Mononuclear cell (primary cell): ENCODE measurements at regions not wholly inside any gene's neighbourhood (a gene's known extent, or its start where the extent isn't known, plus 50 kb on each side); places are given as distances from the start of the nearest gene placed in this dataset.
"Not testable (repeated sequence)": the region's sequence is repeated elsewhere in the genome, so short reads cannot be mapped to it uniquely, and the experiment has no call there.

Experiments
- H3K27me3 ChIP-seq: 2 replicates; pipeline ENCODE4 v1.6.0; 2011; ENCODE audit warnings: low read length, control low read depth; ENCODE audit not compliant: insufficient read depth
- H3K4me1 ChIP-seq: 2 replicates; pipeline ENCODE4 v1.5.1; 2011; ENCODE audit warnings: mild to moderate bottlenecking, low read length, control low read depth; ENCODE audit not compliant: insufficient read depth
- H3K4me3 ChIP-seq: 2 replicates; pipeline ENCODE4 v1.5.1; 2011; ENCODE audit warnings: mild to moderate bottlenecking, low read length, moderate library complexity
- H3K9me3 ChIP-seq: 2 replicates; pipeline ENCODE4 v1.5.1; 2011; ENCODE audit warnings: low read depth, mild to moderate bottlenecking, control low read depth, low read length

GRCh38 chr13:44051405-44051804, 171.7 kb downstream of the LACC1 start:
- no peak overlapping the region for H3K4me3 ChIP-seq
- H3K27me3 ChIP-seq: peaks cover 3% of the 10 kb centered on the region
- H3K9me3 ChIP-seq: no peaks in the 10 kb centered on the region
- H3K4me1 ChIP-seq: no peaks in the 10 kb centered on the region

GRCh38 chr13:44051918-44052675, 172.4 kb downstream of the LACC1 start:
- Histone ChIP-seq H3K4me3 (no peak overlapping the region), H3K9me3 (no peaks in the 10 kb centered on the region), H3K27me3 (peaks cover 2% of the 10 kb centered on the region), H3K4me1 (no peaks in the 10 kb centered on the region)

GRCh38 chr13:44052780-44053184, 173.1 kb downstream of the LACC1 start:
- H3K4me1 ChIP-seq: no peaks in the 10 kb centered on the region
- H3K4me3 ChIP-seq: no peak overlapping the region
- H3K27me3 ChIP-seq: no peaks in the 10 kb centered on the region
- no peaks in the 10 kb centered on the region for H3K9me3 ChIP-seq

GRCh38 chr13:44053208-44053607, 173.5 kb downstream of the LACC1 start:
- Histone ChIP-seq H3K27me3 (no peaks in the 10 kb centered on the region), H3K9me3 (no peaks in the 10 kb centered on the region), H3K4me1 (no peaks in the 10 kb centered on the region), H3K4me3 (no peak overlapping the region)

- H3K4me1 ChIP-seq: no peaks in the 10 kb centered on the region
- H3K27me3 ChIP-seq: no peaks in the 10 kb centered on the region
- H3K9me3 ChIP-seq: no peaks in the 10 kb centered on the region
- no peak overlapping the region for H3K4me3 ChIP-seq
These were observed 174.8 kb downstream of the LACC1 start for GRCh38 chr13:44054525-44054924.

- not testable (repeated sequence) for H3K4me3 ChIP-seq, H3K27me3 ChIP-seq, H3K9me3 ChIP-seq, H3K4me1 ChIP-seq
These were observed 176.0 kb downstream of the LACC1 start for GRCh38 chr13:44055681-44056080.

- no peaks in the 10 kb centered on the region for H3K9me3 ChIP-seq
- H3K4me3 ChIP-seq: no peak overlapping the region
- H3K27me3 ChIP-seq: no peaks in the 10 kb centered on the region
- H3K4me1 ChIP-seq: no peaks in the 10 kb centered on the region
These were observed 178.4 kb downstream of the LACC1 start for GRCh38 chr13:44058067-44058466.

- no peak overlapping the region for H3K4me3 ChIP-seq
- H3K27me3 ChIP-seq: no peaks in the 10 kb centered on the region
- no peaks in the 10 kb centered on the region for H3K9me3 ChIP-seq
- H3K4me1 ChIP-seq: no peaks in the 10 kb centered on the region
These were observed 179.0 kb downstream of the LACC1 start for GRCh38 chr13:44058624-44059215.

- Histone ChIP-seq H3K27me3 (no peaks in the 10 kb centered on the region), H3K4me1 (no peaks in the 10 kb centered on the region), H3K4me3 (no peak overlapping the region), H3K9me3 (no peaks in the 10 kb centered on the region)
These were observed 182.2 kb downstream of the LACC1 start for GRCh38 chr13:44061876-44062275.

GRCh38 chr13:44063467-44063866, 183.8 kb downstream of the LACC1 start:
- Histone ChIP-seq H3K27me3 (no peaks in the 10 kb centered on the region), H3K4me3 (no peak overlapping the region), H3K9me3 (no peaks in the 10 kb centered on the region), H3K4me1 (no peaks in the 10 kb centered on the region)

GRCh38 chr13:44063881-44064280, 184.2 kb downstream of the LACC1 start:
- Histone ChIP-seq H3K27me3 (no peaks in the 10 kb centered on the region), H3K4me1 (no peaks in the 10 kb centered on the region), H3K4me3 (no peak overlapping the region), H3K9me3 (no peaks in the 10 kb centered on the region)

GRCh38 chr13:44064357-44064756, 184.7 kb downstream of the LACC1 start:
- Histone ChIP-seq H3K9me3 (no peaks in the 10 kb centered on the region), H3K27me3 (no peaks in the 10 kb centered on the region), H3K4me3 (no peak overlapping the region), H3K4me1 (no peaks in the 10 kb centered on the region)

- H3K9me3 ChIP-seq: peaks cover 7% of the 10 kb centered on the region
- H3K4me3 ChIP-seq: no peak overlapping the region
- H3K27me3 ChIP-seq: no peaks in the 10 kb centered on the region
- no peaks in the 10 kb centered on the region for H3K4me1 ChIP-seq
These were observed 188.5 kb downstream of the LACC1 start for GRCh38 chr13:44068169-44068568.

GRCh38 chr13:44068737-44069136, 189.0 kb downstream of the LACC1 start:
- Histone ChIP-seq H3K9me3 (peaks cover 7% of the 10 kb centered on the region), H3K4me3 (no peak overlapping the region), H3K27me3 (no peaks in the 10 kb centered on the region), H3K4me1 (no peaks in the 10 kb centered on the region)

- Histone ChIP-seq H3K4me3 (no peak overlapping the region), H3K4me1 (no peaks in the 10 kb centered on the region), H3K27me3 (no peaks in the 10 kb centered on the region), H3K9me3 (peaks cover 7% of the 10 kb centered on the region)
These were observed 192.8 kb downstream of the LACC1 start for GRCh38 chr13:44072536-44072935.

- Histone ChIP-seq H3K4me1 (no peaks in the 10 kb centered on the region), H3K4me3 (no peak overlapping the region), H3K27me3 (no peaks in the 10 kb centered on the region), H3K9me3 (peaks cover 7% of the 10 kb centered on the region)
These were observed 194.9 kb downstream of the LACC1 start for GRCh38 chr13:44074611-44075010.
